LoVo (cell line): ENCODE measurements at regions not wholly inside any gene's neighbourhood (a gene's known extent, or its start where the extent isn't known, plus 50 kb on each side); places are given as distances from the start of the nearest gene placed in this dataset.
A peak's percentile ranks its signal among the peaks of the same experiment; 100 is the strongest.

Source experiments
- DNase-seq: peaks from one replicate; pipeline ENCODE4 v3.0.0-alpha.2; 2016; ENCODE audit warnings: low spot score

DNA sequence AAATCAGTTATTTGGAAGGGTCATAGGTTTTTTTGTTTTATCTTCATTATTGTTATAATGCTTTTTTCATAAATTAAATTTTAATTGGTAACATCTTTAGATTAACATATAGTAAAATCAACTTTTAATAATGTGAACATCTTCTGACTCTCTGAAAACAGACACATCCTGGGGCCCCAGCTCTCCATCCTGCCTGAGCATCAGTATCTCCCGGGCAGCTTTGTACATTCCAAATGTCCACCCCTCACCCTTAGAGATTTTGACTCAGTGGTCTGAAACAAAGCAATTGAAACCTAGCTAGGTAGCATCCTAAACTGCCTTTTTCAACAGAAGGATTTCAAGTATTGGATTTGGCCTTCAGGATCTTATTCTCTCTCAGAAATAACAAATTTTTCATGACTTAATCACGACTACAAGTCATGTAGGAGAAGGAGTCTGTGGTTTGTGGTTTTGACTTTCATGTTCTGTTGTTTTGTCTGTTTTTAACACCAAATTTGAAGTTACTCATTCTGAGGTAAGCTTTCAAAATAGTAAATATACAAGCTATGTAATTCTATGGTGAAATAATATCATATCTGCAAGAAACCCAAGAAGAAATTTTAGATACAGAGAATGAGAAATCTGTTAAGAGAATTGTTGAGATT, 147.3 kb upstream of the UBE2E2 start:
- no peak for DNase-seq

DNA sequence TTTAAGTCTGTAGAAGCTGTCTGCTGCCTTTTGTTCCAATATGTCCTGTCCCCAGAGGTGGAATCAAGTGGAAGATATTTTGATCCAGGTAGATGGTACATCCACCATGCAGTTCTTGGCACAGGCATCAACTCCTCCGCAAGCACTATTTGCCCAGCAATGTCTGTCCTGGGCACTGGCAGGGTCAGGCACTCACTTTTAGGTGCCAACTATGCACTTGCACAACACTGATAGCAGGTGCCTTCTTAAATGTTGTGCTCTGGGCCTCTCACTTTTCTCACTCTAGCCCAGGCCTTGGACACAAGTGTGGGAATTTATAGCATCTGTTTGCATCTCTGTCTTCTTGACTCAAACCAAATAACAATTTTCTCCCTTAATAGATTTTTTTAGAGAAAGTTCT, 140.5 kb upstream of the UBE2E2 start:
- no peak for DNase-seq

DNA sequence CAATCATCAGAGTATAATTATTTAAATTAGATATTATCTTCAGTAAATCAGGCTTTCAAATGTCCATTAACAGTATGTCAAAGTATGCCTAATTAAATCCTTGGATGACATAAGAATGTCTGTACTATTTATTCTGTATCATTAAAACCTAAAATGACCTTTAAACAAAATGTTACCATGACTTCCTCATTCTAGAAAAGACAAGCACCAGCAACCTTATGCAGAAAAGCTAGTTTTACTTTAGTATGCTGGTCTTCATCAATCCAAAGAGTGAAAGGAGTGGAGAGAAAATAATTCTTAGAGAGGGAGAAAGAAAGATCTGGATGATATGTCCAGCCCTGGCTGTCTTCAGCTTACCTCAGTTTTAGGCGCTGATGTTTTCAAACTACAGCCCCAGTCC, 140.1 kb upstream of the UBE2E2 start:
- no peak for DNase-seq

DNA sequence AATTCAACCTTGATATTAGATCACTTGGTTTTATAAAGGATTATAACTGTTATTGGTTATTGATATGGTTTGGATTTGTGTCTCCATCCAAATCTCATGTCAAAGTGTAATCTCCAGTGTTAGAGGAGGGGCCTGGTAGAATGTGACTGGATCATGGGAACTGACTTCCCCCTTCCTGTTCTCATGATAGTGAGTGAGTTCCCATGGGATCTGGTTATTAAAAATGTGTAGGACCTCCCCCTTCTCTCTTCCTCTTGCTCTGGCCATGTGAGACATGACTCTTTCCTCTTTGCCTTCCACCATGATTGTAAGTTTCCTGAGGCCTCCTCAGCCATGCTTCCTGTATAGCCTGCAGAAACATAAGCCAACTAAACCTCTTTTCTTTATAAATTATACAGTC, 136.0 kb upstream of the UBE2E2 start:
- DNase-seq = no peak

DNA sequence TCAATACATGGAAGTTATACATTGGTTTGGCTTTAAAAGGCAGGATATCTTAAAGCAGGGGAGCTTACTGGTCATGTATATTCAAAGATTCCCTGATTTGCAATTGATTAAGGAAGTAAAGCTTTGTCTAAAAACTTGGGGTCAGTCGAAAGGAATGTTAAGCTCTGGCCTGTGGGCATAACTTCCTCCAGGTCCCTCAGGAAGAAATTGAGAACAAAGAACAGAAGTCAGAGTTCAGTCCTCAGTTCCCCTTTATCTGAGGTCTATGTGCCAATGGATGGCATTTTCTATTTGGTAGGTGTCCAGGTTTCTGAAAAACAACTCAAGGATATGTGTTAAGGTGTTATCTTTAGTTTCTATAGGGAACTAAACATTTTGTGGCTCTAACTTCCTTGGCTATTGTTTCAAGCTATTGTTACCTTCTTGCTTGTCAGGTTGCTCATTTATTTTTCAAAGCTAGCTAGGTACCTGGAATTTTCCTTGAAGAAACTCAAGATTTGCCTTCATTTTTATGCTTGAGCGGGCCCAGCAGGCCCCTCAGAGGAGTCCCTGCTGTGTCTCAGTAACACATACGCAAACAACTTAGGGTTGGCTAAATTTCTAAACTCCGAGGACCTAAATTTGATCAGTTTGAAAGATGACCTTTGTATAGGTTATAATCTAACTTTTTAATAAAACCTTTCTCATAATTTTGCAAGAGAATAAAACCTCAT, 135.0 kb upstream of the UBE2E2 start:
- DNase-seq = no peak

DNA sequence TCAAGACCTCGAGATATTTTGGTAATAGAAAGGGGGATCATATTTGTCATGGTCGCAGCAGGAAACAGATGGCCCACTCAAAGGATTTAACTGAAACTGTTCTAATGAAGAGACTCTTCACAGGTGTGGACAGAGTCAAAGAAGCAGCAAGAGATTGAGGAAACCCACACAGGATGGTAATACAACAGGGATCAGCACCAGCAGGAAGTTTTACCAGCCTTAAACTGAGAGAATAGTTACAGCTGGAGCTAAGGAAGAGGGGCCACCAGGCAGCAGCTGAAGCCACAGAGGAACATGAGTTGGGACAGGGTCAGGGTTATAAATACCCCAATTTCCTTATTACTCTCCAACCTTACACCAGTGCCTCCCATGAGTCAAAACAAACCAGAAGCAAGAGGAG, 131.8 kb upstream of the UBE2E2 start:
- DNase-seq = no peak

DNA sequence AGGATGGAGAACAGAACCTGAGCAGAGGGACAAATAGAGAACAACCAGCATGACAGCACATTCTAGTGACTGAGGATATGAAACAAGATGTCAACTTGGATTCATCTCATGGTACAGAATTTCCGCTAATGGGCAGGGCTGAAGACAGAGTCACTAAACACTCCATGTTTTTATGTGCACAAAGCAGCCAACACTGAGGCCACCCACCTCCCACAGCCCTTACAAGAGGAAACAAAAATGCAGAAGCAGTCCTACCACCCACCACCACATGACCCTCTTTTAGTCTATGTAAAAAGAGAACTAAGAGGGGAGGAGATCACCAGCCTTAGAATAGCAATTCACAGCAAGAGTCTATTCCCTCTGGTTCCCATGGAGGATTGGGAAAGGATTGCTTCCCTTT, 131.4 kb upstream of the UBE2E2 start:
- DNase-seq = no peak

DNA sequence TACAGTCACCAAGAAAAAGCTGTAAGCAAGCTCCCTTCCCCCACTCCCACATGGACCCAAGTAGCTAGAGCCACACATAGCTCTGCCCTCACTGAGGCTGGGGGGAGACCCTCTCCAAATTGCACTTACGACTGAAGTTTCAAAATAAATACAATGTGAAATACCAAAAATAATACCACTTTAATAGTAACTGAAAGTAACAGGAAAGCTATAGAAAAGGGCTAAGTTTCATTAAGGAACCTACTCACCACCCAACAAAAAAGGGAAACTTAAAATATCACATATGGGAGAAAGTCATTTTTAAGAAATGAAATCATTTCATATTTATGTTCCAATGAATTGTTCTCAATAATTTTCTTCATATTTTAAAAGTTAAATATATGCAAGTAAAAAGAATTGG, 130.4 kb upstream of the UBE2E2 start:
- DNase-seq = no peak

DNA sequence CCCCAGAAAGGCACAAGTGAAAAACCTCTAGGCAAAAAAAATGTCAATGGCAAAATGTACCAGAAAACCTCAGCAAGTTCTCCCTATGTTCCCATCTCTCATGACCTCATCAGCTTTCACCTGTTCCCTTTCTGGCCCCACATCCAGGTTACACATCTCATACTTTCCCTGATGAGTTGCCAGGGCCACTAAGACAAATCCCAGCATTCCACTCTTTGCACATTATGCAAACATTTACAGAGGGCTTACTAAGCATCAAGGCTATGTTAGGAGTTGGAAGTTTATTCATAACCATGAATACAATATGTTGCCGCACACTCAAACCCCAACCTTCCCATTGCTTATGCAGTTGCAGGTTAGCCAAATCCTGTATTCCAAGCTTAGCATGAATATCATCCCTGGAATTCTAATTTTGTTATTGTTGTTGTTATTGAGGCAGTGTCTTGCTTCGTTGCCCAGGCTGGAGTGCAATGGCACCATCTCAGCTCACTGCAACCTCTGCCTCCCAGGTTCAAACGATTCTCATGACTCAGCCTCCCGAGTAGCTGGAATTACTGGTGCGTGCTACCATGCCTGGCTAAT, 129.3 kb upstream of the UBE2E2 start:
- no peak for DNase-seq

DNA sequence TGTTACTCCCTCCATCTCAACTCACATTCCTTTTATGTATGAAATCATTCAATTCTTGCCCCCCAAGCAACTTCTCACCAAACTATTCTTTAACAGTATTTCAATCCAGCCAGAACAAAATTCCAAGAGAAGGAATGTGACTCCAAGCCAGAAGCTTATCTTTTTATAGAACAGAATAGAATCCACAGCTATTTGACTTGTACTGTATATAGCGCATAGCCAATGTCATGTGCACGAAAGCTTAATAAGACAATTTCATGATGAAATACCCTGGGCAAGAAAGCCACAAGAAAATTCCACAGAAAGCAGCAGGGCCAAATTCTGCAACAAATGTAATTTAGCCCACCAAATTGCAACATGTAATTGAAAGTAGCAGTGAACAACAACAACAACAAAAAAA, 127.6 kb upstream of the UBE2E2 start:
- no peak for DNase-seq

DNA sequence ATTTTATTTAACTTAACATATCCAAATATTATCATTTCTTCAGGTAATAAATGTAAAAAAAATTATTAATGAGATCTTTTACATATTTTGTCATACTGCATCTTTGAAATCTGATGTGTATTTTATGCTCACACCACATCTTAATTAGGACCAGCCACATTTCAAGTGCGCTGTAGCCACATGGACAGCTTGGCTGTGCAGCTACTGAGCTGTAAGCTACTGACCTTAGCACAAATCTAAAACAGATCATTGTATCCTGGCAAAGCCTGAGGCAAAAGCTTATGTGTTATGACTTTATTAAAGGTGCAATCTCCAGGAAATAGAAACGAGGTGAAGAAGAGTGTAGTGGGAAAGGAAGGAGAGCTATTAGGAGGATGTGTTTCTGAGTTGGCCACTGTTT, 126.7 kb upstream of the UBE2E2 start:
- no peak for DNase-seq

DNA sequence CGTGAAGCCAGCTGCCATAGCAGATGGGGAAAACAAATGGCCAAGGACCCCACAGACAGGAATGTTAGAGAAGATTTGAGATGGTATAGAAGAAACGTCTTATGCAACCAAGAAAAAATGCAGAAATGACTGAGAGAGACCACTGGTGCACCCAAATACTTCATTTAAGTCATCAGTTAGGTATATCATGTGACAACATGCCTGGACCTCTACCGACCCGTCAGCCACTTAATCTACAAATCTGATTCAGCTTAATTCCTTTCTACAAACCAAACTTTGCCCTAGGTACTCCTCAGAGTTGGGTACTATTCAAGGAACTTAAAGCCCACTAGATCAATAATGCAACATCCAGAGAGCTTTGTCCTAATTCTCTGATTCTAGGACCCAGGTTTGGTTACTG, 126.0 kb upstream of the UBE2E2 start:
- no peak for DNase-seq

DNA sequence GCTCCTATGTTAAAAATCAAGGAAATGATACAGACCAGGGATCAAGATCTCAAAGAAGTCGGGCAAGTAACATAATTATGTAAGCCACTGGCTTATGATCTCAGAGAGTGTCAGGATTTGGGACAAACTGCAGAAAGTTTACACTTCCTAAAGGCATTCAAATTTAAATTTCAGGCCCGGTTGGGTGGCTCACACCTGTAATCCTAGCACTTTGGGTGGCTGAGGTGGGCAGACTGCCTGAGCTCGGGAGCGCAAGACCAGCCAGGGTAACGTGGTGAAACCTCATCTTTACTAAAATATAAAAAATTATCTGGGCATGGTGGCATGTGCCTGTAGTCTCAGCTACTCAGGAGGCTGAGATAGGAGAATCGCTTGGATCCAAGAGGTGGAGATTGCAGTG, 124.4 kb upstream of the UBE2E2 start:
- no peak for DNase-seq

DNA sequence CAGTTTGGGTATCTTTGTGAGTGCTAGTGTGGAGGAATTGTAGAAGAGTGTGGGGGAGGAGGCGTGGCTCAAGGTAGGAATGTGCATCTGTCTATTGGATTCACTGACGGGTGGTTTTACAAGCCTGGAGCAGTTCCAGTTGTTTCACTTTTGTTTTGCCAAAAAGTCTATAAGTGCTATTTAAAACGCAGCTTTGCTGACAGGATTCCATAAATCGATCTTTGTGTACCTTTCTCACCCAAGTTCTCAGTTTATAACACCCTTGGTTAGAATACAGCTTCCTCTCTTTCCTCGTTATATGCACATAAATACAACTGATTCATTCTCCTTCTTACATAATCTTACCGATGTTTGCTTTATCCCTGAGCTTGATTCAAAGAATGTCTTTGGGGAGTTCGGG, 123.2 kb upstream of the UBE2E2 start:
- DNase-seq = peak; percentile 55

DNA sequence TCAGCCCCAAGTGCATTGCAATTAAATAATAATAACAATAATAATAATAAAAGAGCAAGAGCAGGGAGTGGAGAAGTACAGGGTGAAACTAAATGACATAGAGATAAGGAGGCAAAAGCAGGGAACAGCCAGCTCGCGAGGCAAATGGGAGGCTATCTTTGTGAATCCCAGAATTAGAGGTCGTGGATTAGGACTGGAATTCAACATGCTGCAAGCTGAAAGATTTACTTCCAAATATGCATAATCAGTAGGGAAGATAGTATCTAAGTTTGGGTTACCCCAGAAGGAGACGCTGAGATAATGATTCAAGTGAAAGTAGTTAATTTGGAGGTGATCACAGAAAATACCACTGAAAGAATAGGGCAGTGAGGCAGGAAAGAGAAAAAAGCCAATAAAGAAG, 119.4 kb upstream of the UBE2E2 start:
- DNase-seq = no peak

DNA sequence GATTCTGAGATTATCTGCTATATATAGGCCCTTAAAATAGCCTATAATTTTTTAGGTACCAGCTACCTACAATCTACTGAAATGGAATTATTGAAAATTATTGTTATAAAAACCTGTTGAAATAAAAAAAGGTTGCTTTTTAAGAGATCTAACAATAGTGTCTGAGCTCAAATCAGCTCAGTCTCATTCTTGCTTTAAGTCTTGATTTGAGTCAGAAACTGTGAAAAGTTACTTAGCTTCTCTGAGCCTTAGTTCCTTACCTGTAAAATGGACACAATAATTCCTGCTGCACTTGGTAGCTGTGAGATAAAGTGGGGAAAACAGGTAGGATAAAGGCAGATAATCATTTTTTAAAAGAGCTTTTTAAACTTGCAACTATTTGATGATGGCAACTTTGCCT, 118.8 kb upstream of the UBE2E2 start:
- no peak for DNase-seq

DNA sequence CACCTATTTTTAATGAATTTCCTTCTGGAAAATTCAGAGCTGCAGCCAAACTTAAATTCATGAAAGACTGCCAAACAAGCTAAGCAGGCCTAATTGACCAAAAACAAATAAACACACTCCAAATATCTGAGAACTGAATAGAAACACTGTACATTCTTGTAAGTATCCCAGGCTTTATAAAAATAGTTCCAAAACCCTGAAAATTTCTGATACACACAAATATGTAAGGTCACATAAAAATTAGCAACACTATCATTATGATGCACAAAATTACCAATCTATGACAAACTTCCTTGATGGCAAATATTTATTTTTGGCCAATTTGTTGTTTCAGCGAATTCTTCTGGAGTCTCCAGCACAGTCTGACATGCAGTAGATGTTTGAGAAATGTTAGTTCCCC, 117.9 kb upstream of the UBE2E2 start:
- no peak for DNase-seq

DNA sequence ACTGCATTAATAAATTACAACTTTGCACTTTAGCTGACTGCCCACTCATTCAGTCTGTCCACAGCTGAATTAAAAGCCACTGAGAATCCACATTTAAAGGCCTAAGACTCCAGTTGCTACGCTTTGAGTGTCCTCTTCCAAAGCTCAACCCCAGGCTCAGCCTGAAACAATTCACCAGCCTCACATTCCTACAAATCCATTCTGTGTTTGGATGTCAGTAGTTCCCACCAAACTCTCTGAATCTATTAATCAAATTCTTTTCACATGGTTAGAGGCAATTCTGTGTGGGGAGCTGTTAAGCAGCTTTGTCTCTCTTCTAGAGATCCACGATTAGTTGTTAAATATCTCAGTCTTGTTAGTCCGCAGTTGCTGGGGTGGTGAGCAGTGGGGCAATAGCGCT, 116.8 kb upstream of the UBE2E2 start:
- no peak for DNase-seq

DNA sequence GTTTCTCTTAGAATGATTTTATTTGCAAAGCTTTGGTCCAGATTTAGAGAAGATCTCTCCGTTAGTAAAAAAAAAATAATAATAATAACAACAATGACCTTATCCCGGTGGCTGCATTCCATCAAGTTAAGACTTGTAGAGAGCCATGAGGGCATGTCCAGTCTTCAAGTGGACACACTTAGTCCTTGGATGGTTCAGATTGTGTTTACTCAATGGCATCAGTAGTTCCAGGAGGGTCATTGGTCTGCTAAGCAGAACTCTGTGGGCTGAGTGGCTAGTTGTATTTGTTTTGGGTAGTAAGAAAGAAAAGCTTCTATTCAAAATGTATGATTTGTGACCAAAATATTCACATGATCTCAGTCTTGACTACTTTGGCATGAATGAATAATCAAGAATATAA, 116.3 kb upstream of the UBE2E2 start:
- no peak for DNase-seq

DNA sequence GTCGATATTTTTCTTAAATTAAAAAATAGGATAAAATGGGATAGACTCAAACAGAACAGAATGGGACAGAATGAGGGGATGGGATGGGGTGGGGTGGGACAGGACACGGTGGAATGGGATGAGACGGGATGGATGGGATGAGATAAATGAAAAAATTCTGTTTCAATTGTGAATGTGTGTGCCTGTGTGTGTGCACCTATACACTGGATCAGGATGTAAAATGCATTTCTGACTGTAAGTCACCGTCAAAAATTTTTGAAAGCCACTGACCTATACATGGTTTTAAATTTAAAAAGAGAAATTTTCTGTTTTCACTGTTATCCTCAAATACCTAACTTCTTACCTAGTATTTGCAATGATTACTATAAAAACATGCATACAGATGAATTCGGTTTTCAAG, 108.7 kb upstream of the UBE2E2 start:
- no peak for DNase-seq

DNA sequence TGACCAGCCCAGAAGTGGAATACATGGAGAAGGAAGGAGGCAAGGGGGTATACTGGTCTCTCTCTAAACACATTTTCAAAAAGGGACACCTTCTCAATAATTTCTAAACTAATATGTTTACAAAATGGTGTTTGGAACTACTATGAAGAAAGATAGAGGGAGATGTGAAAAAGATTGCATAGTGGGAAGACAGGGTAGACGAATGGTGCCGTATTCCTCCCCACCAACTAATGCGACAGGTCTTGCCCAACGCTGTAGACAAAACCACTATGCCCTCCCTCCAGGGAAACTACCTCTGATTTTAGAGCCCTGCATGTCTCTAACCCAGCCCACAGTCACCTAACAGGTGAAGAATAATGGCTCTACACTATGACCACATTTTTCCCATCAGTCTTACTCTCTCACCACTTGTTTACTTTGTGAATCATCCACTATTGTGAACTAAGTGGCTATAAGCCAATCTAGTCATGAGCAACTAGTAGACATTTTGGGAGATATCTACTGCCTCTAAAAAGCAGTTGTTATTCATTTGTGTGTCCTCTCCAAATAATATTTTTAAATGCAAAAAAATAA, 108.2 kb upstream of the UBE2E2 start:
- DNase-seq = peak; percentile 75

DNA sequence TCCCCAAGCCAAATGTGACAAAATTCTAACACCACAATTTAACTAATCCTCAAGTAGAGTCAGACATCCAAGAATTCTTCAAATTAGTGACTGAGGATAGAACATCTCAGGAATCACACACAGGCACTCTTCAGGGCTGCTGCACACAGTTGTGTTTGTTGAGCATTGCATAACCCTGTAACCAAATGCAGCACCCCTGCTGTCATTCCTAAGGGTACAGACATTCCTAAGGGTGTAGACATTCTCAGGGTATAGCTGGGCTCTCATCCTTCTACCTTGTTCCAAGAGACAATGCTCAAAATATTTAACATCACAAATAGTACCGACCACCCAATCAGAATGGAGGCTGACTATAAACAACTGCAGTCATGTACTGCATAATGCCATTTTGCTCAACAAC, 107.1 kb upstream of the UBE2E2 start:
- no peak for DNase-seq

DNA sequence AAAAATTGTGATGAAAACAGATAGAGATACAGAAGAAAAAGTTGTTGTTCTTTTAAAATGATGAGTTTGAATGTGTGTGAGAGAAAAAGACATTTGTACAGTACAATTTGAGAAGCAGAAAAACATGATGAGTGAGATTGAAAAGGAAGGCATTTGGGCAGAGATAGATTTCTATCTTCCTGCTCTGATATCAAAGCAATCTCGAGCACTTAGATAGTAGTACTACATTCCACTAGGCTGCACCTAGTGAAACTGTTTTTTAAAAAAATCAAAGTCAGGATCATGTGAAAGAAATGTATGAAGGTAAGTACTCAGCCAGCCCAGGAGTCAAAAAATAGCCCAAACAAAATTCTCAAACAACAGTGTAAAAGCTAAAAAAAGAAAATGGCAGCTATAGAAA, 104.1 kb upstream of the UBE2E2 start:
- no peak for DNase-seq

DNA sequence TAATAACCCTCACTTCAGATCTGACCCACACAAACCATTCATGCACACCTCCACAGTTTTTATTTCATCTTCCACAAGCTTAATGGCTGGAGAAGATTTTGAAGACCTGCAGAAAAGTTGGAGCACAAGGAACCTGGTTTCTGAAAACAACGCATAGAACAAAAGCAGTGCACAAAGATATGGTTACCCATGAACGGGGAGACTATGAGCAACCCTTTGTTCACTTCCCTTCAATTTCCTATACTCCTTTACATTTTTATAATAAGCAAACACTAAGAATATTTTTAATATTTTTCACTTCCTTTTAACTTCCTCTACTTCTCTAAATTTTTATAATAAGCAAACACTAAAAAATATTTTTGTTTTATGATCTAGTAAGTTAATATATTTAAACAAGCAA, 103.5 kb upstream of the UBE2E2 start:
- DNase-seq = no peak
